Femur (tissue), 1 donor: ENCODE measurements at regions not wholly inside any gene's neighbourhood (a gene's known extent, or its start where the extent isn't known, plus 50 kb on each side); places are given as distances from the start of the nearest gene placed in this dataset.

Experiments
- DNase-seq: peaks from one replicate; pipeline ENCODE4 v3.0.0-alpha.2; 2017

DNA sequence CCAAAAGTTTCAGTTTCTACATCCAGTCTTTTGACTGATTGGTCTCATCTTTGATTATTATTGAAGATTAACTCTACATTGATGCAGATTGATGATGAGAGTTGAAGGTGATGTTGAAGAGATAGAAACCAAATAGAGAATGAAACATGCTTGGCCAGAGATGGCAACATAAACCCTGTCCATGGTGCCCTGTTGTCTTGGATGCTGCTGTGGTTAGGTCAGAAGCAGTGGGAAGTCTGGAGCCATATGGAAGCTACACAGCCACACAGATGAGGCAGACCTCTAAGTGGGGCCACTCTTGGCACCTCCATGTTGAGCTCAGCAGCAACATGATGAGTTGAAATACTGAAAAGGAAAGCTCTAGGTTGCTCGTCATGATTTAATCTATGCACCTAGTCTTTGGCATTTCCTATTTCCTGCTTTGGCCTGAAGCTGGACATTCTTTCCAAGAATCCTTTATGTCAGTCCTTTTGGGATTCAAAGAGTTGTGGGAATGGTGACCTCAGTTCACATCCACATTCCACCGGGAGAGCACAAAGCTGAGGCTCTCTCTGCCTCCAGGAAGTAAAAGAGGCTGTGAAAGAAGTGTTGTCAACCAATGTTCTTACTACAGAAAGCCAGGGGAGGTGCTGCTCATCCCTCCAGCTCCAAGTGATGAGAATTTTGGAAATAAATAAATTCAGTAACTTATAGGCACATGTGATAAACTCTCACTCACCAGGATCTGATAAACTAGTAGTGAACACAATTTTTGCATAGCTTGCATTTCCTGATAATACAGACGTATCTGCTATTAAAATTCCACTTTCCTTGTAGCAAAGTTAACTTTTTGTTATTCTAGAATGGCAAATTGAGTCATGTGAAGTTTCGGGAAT, 127.7 kb upstream of the MAF start:
- DNase-seq = no peak

DNA sequence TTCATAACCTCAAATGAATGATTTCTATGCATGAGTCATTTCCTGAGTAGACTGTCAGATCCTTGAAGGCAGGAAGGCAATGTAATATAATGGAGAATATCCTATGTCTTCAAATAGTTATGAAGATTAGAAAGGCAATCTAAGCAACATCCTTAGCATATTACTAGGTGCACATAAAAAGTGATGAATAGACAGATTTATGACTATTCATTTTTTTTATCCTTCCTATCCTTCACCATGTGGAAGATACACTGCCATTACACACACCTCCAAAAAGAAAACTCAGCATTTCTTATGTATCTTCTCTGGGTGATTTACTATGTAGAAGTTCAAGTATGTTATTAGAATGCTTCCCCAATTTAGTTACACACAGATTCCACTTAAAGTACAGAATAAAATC, 126.4 kb upstream of the MAF start:
- no peak for DNase-seq

DNA sequence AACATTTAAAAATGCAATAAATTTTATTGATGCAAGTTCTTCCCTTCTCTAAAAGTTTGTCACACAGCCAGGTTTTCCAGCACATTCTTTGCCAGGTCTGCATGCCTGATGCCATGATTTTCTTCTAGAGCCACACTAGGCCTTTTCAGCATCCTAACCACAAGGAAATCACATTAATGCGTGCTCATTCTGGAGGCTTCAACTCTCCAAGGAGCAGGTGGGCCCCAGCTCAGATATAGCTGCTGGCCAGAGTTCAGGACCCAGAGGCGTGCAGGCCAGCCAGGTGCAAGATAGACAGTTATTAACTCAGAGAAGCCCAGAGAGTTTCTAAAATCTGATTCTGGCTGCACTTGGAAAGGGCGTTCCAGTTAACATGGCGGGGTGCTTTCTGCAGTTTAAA, 124.5 kb upstream of the MAF start:
- DNase-seq = peak; percentile 47

DNA sequence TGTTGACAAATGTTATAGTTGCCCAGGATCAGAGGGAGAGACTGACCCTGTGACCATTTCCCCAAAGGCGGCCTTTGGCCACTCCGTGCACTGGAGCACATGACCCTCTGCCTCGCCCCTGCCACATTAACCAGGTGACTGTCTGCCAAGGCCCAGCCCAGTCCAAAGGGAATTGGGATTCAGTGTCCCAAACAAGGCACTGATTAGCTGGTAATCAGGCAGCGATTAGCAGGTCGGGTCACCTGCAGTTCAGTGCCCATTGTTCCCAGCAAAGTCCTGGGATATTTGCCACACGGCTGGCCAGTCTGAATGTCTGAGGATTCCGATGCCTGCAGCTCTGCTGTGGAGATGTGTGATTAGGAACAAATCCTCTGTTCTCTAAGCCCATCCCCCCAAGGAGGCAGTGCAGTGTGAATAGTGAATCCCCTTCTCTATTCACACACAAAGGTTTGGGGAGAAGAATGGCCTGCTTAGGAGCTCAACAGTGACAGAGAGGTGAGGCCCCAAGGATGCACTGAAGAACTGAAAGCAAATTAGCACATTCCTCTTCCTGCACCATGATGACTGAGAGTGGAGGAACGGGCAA, 123.1 kb upstream of the MAF start:
- no peak for DNase-seq

DNA sequence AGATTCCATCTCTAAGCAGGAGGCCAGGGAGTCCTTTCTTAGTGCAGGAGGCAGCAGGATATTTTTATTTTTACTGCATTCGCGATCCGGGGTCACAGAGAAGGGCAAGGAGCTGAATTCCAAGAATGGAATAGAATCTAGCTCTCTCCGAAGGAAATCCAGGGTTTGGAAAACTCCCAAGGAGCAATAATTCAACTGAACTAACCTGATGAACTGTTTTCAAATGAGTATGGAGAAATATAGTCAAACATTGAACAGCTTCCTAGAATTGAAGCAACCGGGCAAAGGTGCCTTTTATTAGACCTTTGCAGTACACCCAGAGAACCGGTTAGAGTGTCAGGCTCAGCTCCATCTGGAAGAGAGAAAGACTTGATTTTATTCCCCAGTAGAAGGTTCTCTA, 120.7 kb upstream of the MAF start:
- DNase-seq = peak; percentile 50

DNA sequence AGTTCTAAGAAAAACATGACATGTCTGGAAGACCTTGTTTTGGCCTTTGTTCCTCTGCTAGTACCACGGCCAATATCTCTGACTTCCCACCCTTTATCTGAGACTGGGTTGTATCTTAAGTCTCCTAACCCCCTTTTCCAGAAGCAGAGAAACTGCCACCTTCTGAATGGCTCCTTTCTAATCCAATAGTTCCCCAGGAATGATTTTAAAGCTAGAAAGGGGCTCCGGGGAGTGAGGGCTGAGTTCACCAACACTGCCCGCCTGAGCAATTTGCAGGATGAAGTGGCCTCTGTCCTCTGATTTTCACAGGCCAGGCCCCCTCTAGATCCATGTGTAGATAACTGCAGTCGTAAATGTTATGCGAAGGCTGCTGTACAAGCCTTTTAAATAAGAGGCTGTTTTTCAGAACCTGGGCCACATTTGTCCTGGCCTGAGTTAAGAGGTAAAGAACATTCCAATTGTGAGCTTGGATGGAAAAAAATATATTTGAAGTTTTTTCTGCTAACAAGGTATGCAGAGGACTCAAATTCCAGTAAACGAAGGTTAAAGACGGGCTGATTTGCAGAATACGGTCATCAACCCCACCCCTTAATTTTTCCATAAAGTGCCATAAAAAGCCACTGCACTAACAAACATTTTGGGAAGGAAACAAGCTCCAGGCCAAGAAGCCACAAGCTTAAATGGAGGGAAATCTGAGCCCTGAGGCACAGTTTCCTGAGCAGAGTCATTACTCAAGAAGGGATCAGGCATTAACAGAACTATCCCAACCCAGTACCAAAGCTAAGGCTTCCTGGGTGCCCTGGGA, 117.0 kb upstream of the MAF start:
- DNase-seq = peak; percentile 47

DNA sequence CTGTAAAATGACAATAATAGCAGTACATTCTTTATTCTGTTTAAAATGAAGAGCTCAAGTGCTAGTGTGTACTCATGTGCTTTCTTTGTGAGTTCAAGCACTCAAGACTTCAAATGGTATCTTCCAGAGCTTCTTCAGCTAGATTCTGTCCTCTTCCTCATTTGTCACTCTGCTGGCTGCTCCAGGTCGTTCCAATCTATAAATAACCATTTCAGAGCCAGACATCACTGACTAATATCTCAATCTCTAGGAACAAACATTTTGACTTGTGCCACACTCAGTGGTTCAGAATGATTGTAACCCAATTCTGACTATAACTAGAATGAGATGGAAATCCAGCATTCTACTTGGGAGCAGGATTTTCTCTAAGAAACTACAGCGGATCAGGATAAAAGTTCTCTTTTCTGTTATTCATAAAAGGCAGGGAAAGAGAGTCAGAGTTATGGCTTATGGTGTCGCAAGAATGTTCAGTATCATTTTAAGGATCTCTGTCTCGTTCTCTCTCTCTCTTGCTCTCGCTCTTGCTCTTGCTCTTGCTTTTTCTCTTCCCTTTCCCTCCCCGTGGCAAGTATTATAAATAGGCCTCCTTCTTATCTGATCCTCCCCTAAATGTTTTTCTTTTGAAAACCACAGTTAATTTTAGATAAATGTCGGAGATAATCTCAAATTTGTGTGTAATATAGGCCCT, 116.3 kb upstream of the MAF start:
- no peak for DNase-seq

DNA sequence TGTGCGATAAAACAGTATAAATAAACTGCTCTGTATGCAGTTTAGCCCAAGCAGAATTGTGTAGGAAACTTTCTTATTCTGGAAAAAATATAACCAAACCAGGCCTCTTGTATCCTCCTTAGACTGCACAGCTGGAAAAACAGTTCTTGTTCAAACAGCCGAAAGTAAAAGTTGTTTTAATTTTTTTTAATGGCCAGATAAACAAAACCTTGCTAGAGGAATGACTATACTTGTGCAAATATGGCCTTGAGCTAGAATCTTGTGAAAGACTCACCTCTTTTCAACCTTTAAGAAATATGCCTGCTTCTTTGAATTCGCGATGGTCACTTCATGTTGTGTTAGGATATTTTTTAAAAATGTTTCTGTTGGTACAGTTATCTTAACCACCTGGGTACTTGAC, 114.5 kb upstream of the MAF start:
- DNase-seq = no peak

DNA sequence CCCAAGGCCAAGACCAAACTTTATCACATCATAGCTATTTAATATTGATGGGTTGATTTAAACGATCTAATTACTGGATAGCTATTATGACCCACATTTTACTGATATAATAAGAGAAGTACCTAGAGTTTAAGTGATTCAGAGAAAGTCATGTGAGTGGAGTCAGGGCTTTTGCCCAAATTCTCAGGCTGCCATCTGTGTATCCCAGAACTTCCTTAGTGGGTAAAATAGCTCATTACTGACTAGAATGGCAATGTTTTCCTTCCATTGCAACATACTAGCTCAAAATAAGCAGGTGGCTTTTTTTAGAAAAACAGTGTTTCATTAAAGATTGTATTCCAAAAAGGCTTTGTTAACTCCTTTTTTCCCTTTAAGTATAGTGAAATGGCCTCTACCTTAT, 113.9 kb upstream of the MAF start:
- DNase-seq = no peak

DNA sequence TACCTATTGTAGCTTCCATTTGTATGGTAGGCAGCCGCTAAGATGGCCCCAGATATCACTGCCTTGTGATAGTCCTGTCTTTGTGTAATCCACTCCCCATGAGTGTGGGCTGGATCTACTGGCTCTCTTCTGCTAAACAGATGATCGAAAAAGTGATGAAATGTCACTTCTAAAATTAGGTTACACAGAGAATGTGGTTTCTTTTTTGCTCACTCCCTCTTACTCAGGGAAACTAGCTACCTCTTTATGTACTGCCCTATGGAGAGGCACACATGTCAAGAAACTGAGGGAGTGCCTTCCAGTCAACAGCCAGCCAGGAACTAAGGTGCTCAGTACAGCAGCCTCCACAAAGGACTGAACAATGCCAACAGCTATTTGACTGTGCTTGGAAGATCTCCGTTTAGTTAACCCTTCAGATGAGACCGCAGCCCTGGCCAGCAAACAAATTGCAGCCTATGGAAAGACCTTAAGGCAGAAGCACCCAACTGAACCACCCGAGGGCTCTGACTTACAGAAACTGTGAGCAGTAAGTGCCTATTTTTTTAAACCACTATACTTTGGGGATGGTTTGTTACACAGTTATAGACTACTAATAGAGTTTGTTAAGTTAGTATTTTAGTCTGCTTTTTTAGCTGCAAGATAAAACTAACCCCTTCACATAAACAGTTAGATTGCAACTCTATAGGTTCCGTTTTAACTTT, 113.2 kb upstream of the MAF start:
- no peak for DNase-seq

DNA sequence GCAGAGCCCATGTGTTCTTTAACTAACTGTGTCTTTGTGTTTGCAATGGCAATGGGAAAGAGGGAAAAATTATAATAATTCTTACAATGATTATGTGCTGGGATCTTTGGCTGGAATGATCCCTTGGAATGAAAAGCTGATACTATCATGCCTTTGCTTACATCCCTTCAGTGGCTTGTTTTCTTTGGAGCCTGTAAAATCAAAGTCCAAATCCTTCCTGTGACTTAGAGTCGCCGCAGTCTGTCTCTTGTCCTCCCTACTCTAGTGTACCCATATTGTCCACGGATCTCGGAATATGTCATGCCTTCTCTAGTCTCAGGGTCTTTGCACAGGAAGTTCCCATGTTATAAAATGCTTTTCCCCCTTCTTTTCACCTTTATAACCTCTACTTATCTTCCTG, 111.7 kb upstream of the MAF start:
- no peak for DNase-seq

DNA sequence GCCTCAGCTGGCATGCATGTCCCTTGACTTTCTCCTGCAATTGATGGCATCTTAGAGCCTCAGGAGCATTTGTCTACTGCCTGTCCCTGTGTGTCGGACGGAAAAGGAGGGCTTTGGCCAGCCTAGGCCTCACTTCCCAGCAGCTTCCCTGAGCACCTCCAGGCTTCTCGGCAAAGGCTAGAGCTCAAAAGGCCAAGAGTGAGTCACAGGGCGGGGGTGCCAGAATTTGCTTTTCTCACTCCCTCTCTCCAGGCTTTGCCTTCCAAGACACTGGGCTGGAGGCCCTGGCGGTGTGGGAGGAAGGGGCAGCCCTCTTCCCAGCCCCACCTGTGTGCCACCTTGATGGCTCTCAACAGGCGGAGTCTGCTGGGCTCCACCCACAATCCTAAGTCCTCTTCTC, 107.3 kb upstream of the MAF start:
- DNase-seq = peak; percentile 66

DNA sequence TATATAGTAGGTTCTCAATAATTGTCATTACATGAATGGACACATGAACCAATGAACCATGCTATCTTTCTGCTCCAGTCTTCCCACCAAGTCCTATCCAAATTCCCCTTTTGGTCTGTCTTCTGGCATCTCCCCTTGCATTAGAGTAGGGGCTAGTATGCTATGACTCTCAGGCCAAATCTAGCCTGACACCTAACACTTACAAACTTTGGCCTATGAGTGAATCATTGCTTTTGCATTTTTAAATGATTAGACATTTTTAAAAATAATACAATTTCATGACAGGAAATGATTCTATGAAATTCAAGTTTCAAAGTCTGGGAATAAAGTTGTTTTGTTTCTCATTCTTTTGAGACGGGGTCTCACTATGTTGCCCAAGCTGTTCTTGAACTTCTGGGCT, 102.5 kb upstream of the MAF start:
- no peak for DNase-seq

DNA sequence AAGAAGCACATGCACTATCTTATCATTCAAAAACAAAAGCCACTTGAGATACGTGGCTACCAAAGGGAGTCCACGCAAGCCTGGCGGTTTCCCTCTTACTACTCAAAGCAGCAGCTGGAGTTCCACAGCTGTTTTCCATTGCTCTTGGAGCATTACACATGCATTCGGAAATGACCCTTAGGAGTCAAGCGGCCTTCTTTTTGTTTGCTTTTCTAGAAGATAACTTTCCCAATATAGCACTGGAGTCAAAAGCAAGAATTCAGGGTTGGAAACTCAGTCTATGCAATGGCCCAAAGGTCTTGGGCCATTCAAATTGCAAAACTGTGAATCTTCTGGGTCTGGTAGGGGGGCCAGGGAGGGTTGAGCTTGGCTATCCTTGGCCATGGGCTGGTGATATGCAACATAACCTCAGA, 97.8 kb upstream of the MAF start:
- DNase-seq = peak; percentile 36

DNA sequence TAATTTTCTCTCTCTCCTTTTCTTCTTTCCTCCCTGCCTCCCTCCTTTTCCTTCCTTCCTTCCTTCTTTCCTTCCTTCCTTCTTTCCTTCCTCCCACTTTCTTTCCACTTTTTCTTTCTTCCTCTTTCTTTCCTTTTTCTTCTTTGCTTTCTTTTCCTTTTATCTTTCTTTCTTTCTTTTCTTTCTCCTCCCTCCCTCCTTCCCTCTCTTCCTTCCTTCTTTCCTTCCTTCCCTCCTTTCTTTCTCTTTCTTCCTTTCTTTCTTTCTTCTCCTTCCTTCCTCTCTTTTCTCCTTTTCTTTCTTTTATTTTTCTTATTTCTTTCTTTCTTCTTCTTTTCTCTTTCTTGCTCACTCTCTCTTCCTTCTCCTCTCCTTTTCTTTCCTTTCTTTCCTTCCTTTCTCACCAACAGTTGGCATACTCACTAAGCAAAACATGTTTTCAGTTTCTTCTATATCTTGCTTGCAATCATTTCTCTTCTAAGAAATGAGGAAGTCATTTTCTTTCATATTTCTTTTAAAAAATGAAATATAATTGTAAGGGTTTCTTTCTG, 97.1 kb upstream of the MAF start:
- no peak for DNase-seq

DNA sequence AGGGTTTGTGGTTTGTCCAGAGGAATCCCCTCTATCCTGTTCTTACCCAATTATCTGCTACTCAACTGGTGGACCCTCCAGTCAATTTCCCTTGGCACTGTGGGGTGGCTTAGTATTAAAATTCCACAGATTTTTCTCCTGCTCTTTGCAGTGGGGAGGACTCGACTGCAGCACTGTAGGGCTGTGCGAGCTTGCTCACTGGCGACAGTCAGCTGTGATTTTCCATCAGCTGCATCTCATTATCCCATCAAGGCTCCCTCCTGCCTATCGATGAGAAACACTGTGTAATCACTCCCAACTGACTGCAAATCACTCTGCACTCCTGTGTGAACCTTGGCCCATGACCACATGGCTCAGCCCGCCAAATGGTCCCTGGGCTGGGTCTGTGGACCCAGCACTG, 90.5 kb upstream of the MAF start:
- peak; percentile 56 for DNase-seq

DNA sequence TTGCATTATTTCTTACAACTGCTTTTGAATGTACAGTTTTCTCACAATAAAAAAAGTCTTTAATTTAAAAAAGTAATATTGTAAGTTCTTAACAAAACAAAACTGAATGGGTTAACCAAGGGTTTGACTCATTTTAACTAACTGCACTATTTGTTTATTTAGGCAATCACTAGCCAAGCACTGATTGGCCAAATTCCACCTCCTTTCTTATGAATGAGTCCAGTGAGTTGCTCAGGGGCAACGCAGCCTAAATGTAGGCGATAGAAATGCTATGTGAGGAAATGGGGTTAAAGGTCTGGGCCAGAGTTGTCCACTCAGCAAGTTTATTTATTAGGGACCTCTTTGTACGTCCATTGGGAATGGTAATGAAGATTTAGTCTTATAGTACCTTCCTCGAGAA, 89.6 kb upstream of the MAF start:
- DNase-seq = no peak

DNA sequence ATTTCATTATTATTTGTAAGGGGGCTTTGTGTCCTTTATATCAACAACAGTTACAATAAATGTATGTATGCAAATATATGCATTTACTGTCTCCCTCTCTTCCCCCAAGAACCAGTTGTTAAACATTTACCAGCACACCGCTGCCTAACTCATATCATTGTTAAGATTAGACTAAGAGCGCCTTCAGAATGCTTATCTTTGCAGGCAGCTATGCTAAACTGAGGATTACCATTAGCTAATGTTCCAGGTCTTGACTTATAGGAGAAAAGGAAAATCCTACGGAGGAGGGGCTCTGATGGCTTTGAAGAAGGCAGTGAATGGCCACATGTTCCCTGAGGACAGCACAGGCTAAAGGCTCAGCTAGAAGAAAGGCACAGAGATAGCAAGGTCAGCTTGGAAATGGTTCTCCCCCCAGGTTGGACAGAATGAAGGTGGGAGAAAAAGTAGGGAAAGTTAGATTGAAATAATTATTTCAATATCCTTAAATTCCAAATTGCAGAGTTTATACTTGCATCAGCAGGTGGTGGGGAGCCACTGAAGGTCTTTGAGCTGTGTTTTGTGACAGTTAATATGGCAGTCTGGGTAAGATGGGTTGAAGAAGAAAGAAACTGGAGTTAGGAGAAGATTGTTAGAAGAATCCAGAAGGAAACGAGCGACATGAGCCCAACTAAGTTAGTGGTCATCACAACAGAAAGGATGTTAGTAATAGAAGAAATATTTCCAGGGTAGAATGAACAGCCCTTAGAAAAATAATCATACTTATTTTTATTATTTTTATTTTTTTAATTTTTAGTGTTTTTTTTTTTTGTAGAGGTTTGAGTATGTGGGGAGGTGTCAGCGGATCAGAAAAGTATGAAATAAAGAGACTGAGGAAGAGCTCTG, 87.0 kb upstream of the MAF start:
- DNase-seq = no peak

DNA sequence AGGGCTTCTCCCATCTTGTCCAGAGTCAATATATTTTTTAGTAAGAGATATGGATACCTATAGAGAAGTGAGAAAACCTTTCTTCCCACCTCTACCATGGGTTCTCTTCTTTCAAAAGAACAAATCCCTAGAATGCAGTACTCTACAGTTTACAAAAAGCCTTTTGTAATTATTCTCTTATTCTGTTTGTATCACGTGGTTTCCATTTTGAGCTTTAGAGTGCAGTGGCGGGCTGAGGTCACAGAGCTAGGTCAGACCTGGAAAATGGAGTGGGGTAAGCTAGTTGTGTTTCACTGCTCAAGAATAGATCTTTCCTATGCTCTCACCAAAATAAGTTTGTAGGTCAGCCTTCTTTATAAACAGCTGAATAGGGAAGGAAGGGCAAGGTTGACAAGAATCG, 85.3 kb upstream of the MAF start:
- no peak for DNase-seq

DNA sequence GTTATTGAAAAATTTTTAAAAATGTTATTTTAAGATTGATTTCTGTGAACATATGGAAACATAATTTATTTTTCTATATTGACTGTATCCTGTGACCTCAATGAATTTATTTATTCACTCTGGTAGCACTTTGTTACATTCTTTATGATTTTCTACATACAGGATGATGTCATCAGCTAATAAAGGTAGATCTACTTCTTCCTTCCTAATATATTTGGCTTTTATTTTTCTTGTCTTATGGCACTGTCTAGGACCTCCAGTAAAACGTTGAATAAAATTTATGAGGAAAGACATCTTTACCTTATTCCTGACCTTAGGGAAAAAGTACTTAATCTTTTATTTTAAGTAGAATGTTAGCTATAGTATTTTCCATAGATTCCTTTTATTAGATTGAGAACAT, 78.8 kb upstream of the MAF start:
- DNase-seq = no peak

DNA sequence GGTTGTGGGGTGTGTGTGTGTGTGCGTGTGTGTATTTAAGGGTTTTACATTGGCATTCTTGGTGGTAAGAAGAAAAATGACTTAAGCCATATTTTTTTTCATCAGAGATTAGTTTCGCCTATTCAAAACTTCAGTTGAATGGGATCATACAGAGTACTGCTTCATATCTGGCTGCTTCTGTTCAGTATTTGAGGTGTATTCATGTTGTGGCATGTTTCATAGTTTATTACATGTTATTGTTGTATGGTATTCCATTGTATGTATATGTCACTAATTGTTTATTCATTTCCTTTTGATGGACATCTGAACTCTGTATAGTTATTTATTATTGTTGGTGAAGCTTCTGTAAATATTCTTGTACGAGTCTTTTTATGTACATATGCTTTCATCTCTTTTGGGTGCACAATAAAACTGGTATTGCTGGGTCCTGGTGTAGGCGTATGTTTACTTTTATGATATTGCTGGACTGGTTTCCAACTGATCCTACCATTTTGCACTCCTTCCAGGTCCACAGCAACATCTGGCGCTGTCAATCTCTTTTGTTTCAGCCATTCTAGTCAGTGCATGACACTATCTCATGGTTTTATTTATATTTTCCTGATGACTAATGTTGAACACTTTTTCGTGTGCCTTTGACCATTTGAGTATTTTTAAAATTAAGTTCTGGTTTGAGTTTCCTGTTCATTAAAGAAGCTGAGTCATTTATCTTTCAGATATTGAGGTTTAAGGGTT, 77.4 kb upstream of the MAF start:
- no peak for DNase-seq
